Muscle layer of colon (tissue), 2 donors: ENCODE measurements at regions not wholly inside any gene's neighbourhood (a gene's known extent, or its start where the extent isn't known, plus 50 kb on each side); places are given as distances from the start of the nearest gene placed in this dataset.

Experiments used
- H3K27ac ChIP-seq: one replicate; pipeline ENCODE4 v1.7.0; 2013; ENCODE audit warnings: low read depth, mild to moderate bottlenecking, low read length, moderate library complexity
- H3K27me3 ChIP-seq, 2 donors: one replicate each; pipeline ENCODE4 v1.7.0; 2013; ENCODE audit warnings: low read length in 2 of 2, mild to moderate bottlenecking in 2 of 2; ENCODE audit not compliant: insufficient read depth in 2 of 2, control insufficient read depth in 1 of 2
- H3K36me3 ChIP-seq: one replicate; pipeline ENCODE4 v1.7.0; 2013; ENCODE audit warnings: mild to moderate bottlenecking, low read length; ENCODE audit not compliant: insufficient read depth
- H3K4me1 ChIP-seq: one replicate; pipeline ENCODE4 v1.7.0; 2013; ENCODE audit warnings: mild to moderate bottlenecking, low read length; ENCODE audit not compliant: insufficient read depth
- H3K4me3 ChIP-seq, 2 donors: one replicate each; pipeline ENCODE4 v1.7.0; 2013; ENCODE audit warnings: low read length in 2 of 2, low read depth in 1 of 2, mild to moderate bottlenecking in 1 of 2, moderate library complexity in 1 of 2
- H3K9ac ChIP-seq: one replicate; pipeline ENCODE4 v1.7.0; 2013; ENCODE audit warnings: low read length
- H3K9me3 ChIP-seq: one replicate; pipeline ENCODE4 v1.7.0; 2013; ENCODE audit warnings: mild to moderate bottlenecking, low read length
- donor health status: abdominal sarcoma.
- donor health status: Adenocarcinoma of cecum.

DNA sequence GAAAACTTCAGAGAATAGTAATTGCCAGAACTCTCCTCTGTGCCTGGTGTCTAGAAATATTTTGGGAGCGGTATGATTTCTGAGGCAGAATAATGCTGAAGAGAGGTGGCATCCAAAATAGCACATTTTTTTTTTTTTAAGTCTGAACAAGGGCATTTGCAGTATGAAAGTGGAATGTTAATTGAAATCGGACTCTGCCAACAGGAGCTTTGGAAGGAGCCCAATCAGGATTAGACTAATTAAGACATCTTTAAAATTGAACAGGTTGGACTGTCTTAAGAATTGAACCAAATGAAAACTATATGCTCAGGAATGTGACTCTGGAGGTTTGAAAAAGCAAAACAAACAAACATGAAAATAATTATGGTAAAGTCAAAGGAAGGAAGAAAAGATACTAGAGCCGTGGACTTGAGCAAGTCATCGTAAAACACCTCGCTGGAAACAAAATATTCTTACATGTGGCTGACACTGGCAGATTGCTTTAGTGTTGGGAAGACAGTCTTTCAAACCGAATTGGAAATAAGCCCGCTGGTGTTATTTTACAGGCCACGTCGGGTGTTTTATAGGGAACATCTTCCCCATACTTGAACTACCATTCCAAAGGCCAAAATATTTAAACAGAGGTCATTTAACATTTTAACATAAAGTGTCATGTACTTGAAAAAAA is 436.3 kb downstream of the VRK1 start:
- Histone ChIP-seq H3K9ac (no peak overlapping the region), H3K27ac (no peak overlapping the region), H3K4me1 (no peaks in the 10 kb centered on the region), H3K36me3 (no peaks in the 10 kb centered on the region), H3K9me3 (no peaks in the 10 kb centered on the region), H3K27me3 (peaks cover 0 to 3% of the 10 kb centered on the region in 2 donors), H3K4me3 (no peak overlapping the region)

DNA sequence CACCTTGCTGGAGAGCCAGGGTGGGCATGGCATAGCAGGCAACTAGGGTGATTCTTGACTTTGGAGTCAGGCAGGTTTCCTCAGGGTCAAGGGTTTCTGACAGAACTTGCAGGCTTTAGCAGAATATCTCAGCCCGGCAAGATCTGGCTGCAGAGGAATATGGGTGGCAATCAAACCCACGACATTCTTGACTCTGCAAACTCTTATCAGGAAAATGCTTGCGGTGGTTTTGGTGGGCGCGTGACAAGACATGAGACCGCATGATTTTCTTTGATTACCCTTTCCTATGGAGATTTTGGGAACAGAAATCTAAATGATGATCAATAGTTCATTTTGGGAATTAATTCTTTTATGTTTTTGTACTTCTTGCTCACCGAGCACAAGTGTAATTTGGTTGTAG is 449.5 kb downstream of the VRK1 start:
- H3K27ac ChIP-seq: no peak overlapping the region
- no peaks in the 10 kb centered on the region for H3K36me3 ChIP-seq

GRCh38 chr14:97248973-97249372 is 451.8 kb downstream of the VRK1 start:
- Histone ChIP-seq H3K27ac (no peak overlapping the region), H3K4me1 (no peaks in the 10 kb centered on the region), H3K27me3 (no peaks in the 10 kb centered on the region), H3K9ac (no peak overlapping the region), H3K4me3 (no peak overlapping the region), H3K36me3 (no peaks in the 10 kb centered on the region), H3K9me3 (no peaks in the 10 kb centered on the region)

More for the DNA sequence above, 449.5 kb downstream of the VRK1 start:
- H3K9me3 ChIP-seq: no peaks in the 10 kb centered on the region
- no peaks in the 10 kb centered on the region for H3K4me1 ChIP-seq
- H3K4me3 ChIP-seq: no peak overlapping the region
- H3K9ac ChIP-seq: no peak overlapping the region
- H3K27me3 ChIP-seq: no peaks in the 10 kb centered on the region

GRCh38 chr14:97250931-97251330 is 453.7 kb downstream of the VRK1 start:
- Histone ChIP-seq H3K27ac (no peak overlapping the region), H3K9ac (no peak overlapping the region), H3K4me1 (no peaks in the 10 kb centered on the region), H3K4me3 (no peak overlapping the region), H3K27me3 (no peaks in the 10 kb centered on the region), H3K9me3 (no peaks in the 10 kb centered on the region), H3K36me3 (no peaks in the 10 kb centered on the region)

- no peak overlapping the region for H3K4me3 ChIP-seq
Measured at GRCh38 chr14:97251491-97252155, 454.4 kb downstream of the VRK1 start.

GRCh38 chr14:97253756-97254155 is 456.6 kb downstream of the VRK1 start:
- H3K9ac ChIP-seq: no peak overlapping the region
- no peaks in the 10 kb centered on the region for H3K9me3 ChIP-seq
- H3K4me1 ChIP-seq: no peaks in the 10 kb centered on the region
- H3K27me3 ChIP-seq: no peaks in the 10 kb centered on the region
- no peak overlapping the region for H3K4me3 ChIP-seq
- no peak overlapping the region for H3K27ac ChIP-seq
- no peaks in the 10 kb centered on the region for H3K36me3 ChIP-seq

More at GRCh38 chr14:97251491-97252155, 454.4 kb downstream of the VRK1 start:
- no peak overlapping the region for H3K27ac ChIP-seq
- H3K36me3 ChIP-seq: no peaks in the 10 kb centered on the region
- H3K27me3 ChIP-seq: no peaks in the 10 kb centered on the region
- no peaks in the 10 kb centered on the region for H3K4me1 ChIP-seq
- H3K9me3 ChIP-seq: no peaks in the 10 kb centered on the region
- no peak overlapping the region for H3K9ac ChIP-seq

DNA sequence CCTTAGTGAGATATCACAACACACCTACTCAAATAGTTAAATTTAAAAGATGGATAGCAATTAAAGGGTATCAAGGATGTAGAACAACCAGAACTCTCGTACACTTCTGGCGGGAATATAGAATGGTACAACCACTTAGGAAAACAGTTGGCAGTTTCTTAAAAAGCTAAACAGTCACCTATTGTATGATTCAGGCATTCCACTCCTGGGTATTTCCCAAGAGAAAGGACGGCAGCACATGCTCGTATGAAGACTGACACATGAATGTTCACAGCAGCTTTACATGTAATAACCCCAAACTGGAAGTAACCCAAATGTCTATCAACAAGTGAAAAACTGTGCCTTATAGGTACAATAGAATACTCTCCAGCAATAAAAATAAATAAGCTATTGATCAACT is 465.2 kb downstream of the VRK1 start:
- Histone ChIP-seq H3K9ac (no peak overlapping the region), H3K27ac (no peak overlapping the region), H3K4me1 (no peaks in the 10 kb centered on the region), H3K27me3 (no peaks in the 10 kb centered on the region), H3K9me3 (no peaks in the 10 kb centered on the region), H3K4me3 (no peak overlapping the region), H3K36me3 (no peaks in the 10 kb centered on the region)

DNA sequence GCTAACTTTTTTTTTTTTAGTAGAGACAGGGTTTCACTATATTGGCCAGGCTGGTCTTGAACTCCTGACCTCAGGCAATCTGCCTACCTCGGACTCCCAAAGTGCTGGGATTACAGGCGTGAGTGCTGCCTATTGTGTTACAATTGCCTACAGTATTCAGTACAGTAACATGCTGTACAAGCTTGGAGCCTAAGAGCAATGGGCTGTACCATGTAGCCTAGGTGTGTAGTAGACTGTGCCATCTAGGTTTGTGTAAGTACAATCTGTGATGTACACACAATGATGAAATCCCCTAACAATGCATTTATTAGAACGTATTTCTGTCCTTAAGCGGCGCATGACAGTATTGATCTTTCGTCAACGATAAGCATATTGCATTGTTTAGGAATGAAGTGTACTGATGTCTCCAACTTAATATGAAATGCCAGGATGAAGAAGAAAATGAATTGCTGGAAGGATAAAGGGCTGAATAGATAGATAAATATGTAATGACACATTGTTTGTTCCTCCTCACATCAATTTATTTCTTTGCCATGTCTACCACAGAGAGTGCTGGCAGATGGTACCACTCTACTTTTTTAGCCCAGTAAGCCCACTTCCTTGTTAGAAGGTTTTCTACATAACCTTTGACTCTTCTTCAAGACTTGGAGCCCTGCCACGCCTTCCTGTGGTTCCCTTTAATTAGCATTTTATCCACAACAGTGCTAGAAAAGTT is 467.5 kb downstream of the VRK1 start:
- no peaks in the 10 kb centered on the region for H3K36me3 ChIP-seq
- H3K4me1 ChIP-seq: no peaks in the 10 kb centered on the region
- H3K27ac ChIP-seq: no peak overlapping the region
- H3K9ac ChIP-seq: no peak overlapping the region
- H3K4me3 ChIP-seq: no peak overlapping the region
- no peaks in the 10 kb centered on the region for H3K27me3 ChIP-seq
- no peaks in the 10 kb centered on the region for H3K9me3 ChIP-seq

DNA sequence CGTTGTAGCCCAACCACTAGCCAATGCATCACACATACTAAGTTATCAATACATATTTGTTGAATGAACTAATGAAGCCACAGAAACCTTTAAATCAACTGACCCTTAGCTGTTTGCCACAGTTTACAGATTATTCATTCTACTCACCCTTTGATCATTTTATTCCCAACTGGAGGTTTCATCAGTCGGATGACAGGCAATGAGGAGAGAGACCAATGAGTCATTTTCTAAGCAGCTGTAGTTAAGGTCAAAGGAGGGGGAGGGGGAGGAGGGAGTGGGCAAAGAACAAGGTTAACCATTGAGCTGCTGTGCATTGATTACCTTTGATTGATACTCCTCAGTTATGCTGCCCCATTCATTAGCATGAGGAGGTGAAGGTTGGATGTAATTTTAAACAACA is 469.5 kb downstream of the VRK1 start:
- Histone ChIP-seq H3K4me1 (no peaks in the 10 kb centered on the region), H3K9me3 (no peaks in the 10 kb centered on the region), H3K27ac (no peak overlapping the region), H3K9ac (no peak overlapping the region), H3K27me3 (no peaks in the 10 kb centered on the region), H3K4me3 (no peak overlapping the region), H3K36me3 (no peaks in the 10 kb centered on the region)

GRCh38 chr14:97267509-97267908 is 470.3 kb downstream of the VRK1 start:
- no peak overlapping the region for H3K27ac ChIP-seq
- no peaks in the 10 kb centered on the region for H3K4me1 ChIP-seq
- no peak overlapping the region for H3K9ac ChIP-seq
- H3K9me3 ChIP-seq: no peaks in the 10 kb centered on the region
- no peaks in the 10 kb centered on the region for H3K27me3 ChIP-seq
- H3K4me3 ChIP-seq: no peak overlapping the region
- H3K36me3 ChIP-seq: no peaks in the 10 kb centered on the region

GRCh38 chr14:97268097-97268496 is 470.9 kb downstream of the VRK1 start:
- H3K27me3 ChIP-seq: no peaks in the 10 kb centered on the region
- H3K9ac ChIP-seq: no peak overlapping the region
- H3K36me3 ChIP-seq: no peaks in the 10 kb centered on the region
- H3K4me3 ChIP-seq: no peak overlapping the region
- H3K27ac ChIP-seq: no peak overlapping the region
- no peaks in the 10 kb centered on the region for H3K9me3 ChIP-seq
- H3K4me1 ChIP-seq: no peaks in the 10 kb centered on the region
